Ishikawa (cell line): ENCODE measurements at regions not wholly inside any gene's neighbourhood (a gene's known extent, or its start where the extent isn't known, plus 50 kb on each side); places are given as distances from the start of the nearest gene placed in this dataset.

Experiments
- CEBPB ChIP-seq: IDR thresholded peaks from 2 replicates; pipeline ENCODE4 v1.6.1; 2012
- CREB1 ChIP-seq: IDR thresholded peaks from 2 replicates; pipeline ENCODE4 v1.6.1; 2012; ENCODE audit warnings: low read depth
- EGR1 ChIP-seq: IDR thresholded peaks from 2 replicates; pipeline ENCODE4 v1.6.1; 2012
- EP300 ChIP-seq: IDR thresholded peaks from 2 replicates; pipeline ENCODE4 v1.6.1; 2012; ENCODE audit warnings: borderline replicate concordance
- FOXM1 ChIP-seq: IDR thresholded peaks from 2 replicates; pipeline ENCODE4 v1.6.1; 2012; ENCODE audit warnings: low read depth, borderline replicate concordance
- NFIC ChIP-seq: IDR thresholded peaks from 2 replicates; pipeline ENCODE4 v1.6.1; 2012
- RAD21 ChIP-seq: IDR thresholded peaks from 2 replicates; pipeline ENCODE4 v1.6.1; 2012; ENCODE audit warnings: low read depth
- REST ChIP-seq: IDR thresholded peaks from 2 replicates; pipeline ENCODE4 v1.6.1; 2012; ENCODE audit warnings: low read depth, mild to moderate bottlenecking
- TAF1 ChIP-seq: IDR thresholded peaks from 2 replicates; pipeline ENCODE4 v1.6.1; 2012; ENCODE audit warnings: low read depth, mild to moderate bottlenecking
- TCF12 ChIP-seq: IDR thresholded peaks from 2 replicates; pipeline ENCODE4 v1.6.1; 2012; ENCODE audit warnings: low read depth
- TEAD4 ChIP-seq: IDR thresholded peaks from 2 replicates; pipeline ENCODE4 v1.6.1; 2012
- YY1 ChIP-seq: IDR thresholded peaks from 2 replicates; pipeline ENCODE4 v1.6.1; 2012; ENCODE audit warnings: low read depth
- ZBTB7A ChIP-seq: IDR thresholded peaks from 2 replicates; pipeline ENCODE4 v1.6.1; 2012; ENCODE audit warnings: low read depth
- TF ChIP-seq, protein P1 (sequence below): IDR thresholded peaks from 2 replicates; pipeline ENCODE4 v1.6.1; 2012
- TF ChIP-seq, protein P2 (sequence below): IDR thresholded peaks from 2 replicates; pipeline ENCODE4 v1.6.1; 2012

DNA sequence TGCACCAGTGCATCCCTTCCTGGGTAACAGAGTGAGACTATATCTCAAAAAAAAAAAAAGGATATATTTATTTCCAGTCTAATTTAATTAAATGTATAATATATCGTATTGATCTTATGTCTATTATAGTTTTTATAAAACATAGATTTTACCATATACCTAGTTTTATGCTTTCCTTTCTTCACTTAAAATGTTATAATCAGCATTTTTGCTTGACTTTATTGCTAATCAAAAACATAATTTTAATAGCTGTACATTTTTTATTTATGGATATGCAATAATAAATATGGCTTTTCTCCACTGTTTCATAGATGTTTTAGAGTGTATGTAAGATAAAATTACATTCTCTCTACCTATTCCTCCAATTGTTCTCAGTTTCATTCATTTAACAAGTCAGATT is 958.0 kb downstream of the EPHA4 start:
- TF ChIP-seq YY1, result no peak
- TF ChIP-seq NFIC, result no peak
- TF ChIP-seq CREB1, result no peak
- TF ChIP-seq TCF12, result no peak
- no peak for TF ChIP-seq ZBTB7A
- no peak for TF ChIP-seq RAD21
- TF ChIP-seq TEAD4, result no peak
- TF ChIP-seq FOXM1, result no peak
- no peak for TF ChIP-seq EGR1
- no peak for TF ChIP-seq REST
- TF ChIP-seq CEBPB, result no peak
- TF ChIP-seq TAF1, result no peak
- TF ChIP-seq, protein P1, sequence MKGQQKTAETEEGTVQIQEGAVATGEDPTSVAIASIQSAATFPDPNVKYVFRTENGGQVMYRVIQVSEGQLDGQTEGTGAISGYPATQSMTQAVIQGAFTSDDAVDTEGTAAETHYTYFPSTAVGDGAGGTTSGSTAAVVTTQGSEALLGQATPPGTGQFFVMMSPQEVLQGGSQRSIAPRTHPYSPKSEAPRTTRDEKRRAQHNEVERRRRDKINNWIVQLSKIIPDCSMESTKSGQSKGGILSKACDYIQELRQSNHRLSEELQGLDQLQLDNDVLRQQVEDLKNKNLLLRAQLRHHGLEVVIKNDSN, result no peak
- TF ChIP-seq, protein P2, sequence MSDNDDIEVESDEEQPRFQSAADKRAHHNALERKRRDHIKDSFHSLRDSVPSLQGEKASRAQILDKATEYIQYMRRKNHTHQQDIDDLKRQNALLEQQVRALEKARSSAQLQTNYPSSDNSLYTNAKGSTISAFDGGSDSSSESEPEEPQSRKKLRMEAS, result no peak
- TF ChIP-seq EP300, result no peak

GRCh38 chr2:220619525-220620220 is 952.4 kb downstream of the EPHA4 start:
- no peak for TF ChIP-seq YY1
- TF ChIP-seq REST, result no peak
- no peak for TF ChIP-seq EGR1
- TF ChIP-seq TEAD4, result no peak
- no peak for TF ChIP-seq NFIC
- TF ChIP-seq CEBPB, result no peak
- TF ChIP-seq TAF1, result no peak
- TF ChIP-seq ZBTB7A, result no peak
- TF ChIP-seq, protein P1, result no peak
- no peak for TF ChIP-seq FOXM1
- no peak for TF ChIP-seq EP300
- no peak for TF ChIP-seq RAD21
- TF ChIP-seq TCF12, result no peak
- TF ChIP-seq, protein P2, result no peak
- no peak for TF ChIP-seq CREB1

GRCh38 chr2:220626603-220627002 is 945.5 kb downstream of the EPHA4 start:
- TF ChIP-seq EP300, result no peak
- no peak for TF ChIP-seq TAF1

DNA sequence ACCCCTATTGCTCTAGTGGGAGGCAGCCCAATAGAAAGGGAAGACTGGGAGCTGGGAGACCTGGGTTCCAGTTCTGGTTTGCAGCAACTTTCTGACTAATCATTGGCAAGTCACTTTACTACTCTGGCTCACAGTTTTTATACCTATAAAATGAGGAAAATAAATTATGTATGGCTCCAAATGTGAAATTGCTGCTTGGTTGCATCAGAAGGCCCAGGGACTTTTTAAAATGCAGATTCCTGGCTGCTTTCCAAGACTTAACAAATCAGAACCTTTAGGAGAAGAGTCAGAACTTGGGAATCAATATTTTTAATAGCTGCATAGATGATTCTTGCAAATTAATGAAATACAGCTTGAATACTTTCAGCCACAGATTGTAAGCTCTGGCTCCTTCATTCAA is 943.9 kb downstream of the EPHA4 start:
- TF ChIP-seq TAF1 (no peak), ZBTB7A (no peak), REST (no peak), RAD21 (no peak), YY1 (no peak), EP300 (no peak), TCF12 (no peak), CREB1 (no peak)
- TF ChIP-seq, protein P2, result no peak
